Stomach (tissue), 4 donors: ENCODE measurements at regions not wholly inside any gene's neighbourhood (a gene's known extent, or its start where the extent isn't known, plus 50 kb on each side); places are given as distances from the start of the nearest gene placed in this dataset.
"Not testable (repeated sequence)": the region's sequence is repeated elsewhere in the genome, so short reads cannot be mapped to it uniquely, and the experiment has no call there.

Experiments
- CTCF ChIP-seq, 7 experiments: fragments of 450-650 bp in 4 of 7; fragments of 200-600 bp in 3 of 7; sonication (generic) in 3 of 7; IDR thresholded peaks; one replicate each; pipeline ENCODE4 v1.5.1; 2016 to 2019; ENCODE audit warnings: antibody characterized with exemption in 7 of 7, control low read depth in 2 of 7, mild to moderate bottlenecking in 1 of 7
- POLR2A ChIP-seq, 4 donors: fragments of 450-650 bp; IDR thresholded peaks; one replicate each; pipeline ENCODE4 v1.6.1; 2016; ENCODE audit warnings: antibody characterized with exemption in 4 of 4, control low read depth in 2 of 4, mild to moderate bottlenecking in 1 of 4, moderate library complexity in 1 of 4
- POLR2AphosphoS5 ChIP-seq, 3 donors: sonication (generic); formaldehyde crosslinking; IDR thresholded peaks; one replicate each; pipeline ENCODE4 v1.6.1; 2016; ENCODE audit warnings: antibody characterized with exemption in 3 of 3

- TF ChIP-seq POLR2AphosphoS5, POLR2A, CTCF (IDR thresholded peaks at IDR 0.05): not testable (repeated sequence)
These were observed 192.0 kb downstream of the ASB1 start for GRCh38 chr2:238618494-238619283.
